ENCODE measurements at regions not wholly inside any gene's neighbourhood (a gene's known extent, or its start where the extent isn't known, plus 50 kb on each side); places are given as distances from the start of the nearest gene placed in this dataset.
"Not testable (repeated sequence)": the region's sequence is repeated elsewhere in the genome, so short reads cannot be mapped to it uniquely, and the experiment has no call there.

DNA sequence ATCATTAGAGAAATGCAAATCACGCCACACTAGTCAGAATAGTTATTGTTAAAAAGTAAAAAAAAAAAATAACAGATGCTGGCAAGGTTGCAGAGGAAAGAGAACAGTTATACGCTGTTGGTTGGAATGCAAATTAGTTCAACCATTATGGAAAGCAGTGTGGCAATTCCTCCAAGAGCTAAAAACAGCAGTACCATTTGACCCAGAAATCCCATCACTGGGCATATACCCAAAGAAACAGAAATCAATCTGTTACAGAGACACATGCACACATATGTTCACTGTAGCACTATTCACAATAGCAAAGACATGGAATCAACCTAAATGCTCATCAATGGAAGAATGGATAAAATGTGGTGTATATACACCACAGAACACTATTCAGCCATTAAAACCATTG lies 388.7 kb upstream of the FMR1 start:
- Histone ChIP-seq H3K9me3 (ENCODE audit: severe bottlenecking) (no peaks in the 10 kb centered on the region), H3K27me3 (ENCODE audit: insufficient read depth, low read depth, severe bottlenecking) (peaks cover 26% of the 10 kb centered on the region), H3K27ac (no peak overlapping the region), H3K36me3 (no peaks in the 10 kb centered on the region), H3K4me3 (ENCODE audit: low read depth, low read length) (no peak overlapping the region)
- no peak for DNase-seq
- TF ChIP-seq, protein P1, sequence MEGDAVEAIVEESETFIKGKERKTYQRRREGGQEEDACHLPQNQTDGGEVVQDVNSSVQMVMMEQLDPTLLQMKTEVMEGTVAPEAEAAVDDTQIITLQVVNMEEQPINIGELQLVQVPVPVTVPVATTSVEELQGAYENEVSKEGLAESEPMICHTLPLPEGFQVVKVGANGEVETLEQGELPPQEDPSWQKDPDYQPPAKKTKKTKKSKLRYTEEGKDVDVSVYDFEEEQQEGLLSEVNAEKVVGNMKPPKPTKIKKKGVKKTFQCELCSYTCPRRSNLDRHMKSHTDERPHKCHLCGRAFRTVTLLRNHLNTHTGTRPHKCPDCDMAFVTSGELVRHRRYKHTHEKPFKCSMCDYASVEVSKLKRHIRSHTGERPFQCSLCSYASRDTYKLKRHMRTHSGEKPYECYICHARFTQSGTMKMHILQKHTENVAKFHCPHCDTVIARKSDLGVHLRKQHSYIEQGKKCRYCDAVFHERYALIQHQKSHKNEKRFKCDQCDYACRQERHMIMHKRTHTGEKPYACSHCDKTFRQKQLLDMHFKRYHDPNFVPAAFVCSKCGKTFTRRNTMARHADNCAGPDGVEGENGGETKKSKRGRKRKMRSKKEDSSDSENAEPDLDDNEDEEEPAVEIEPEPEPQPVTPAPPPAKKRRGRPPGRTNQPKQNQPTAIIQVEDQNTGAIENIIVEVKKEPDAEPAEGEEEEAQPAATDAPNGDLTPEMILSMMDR (IDR thresholded peaks at IDR 0.05; ENCODE audit: low read depth, low read length), result no peak

DNA sequence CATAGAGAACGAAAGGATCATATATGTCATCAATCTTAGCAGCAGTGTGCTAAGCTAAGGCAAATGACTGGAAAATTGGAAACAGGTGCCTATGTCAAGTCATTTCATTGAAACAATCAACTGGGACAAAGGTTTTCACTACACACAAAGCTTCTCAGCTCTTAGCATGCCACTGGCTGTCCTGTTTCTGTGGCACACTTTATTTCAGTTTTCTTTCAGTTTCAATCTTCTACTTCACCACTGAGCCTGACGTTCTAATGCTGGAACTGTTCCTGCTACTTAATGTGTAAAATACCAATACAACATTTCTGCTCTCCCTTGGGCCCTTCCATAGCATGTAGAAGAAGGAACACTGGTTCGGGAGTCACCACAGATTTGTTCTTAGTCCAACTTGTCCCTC lies 378.3 kb upstream of the FMR1 start:
- no peaks in the 10 kb centered on the region for H3K36me3 ChIP-seq
- no peaks in the 10 kb centered on the region for H3K9me3 ChIP-seq (ENCODE audit: severe bottlenecking)
- H3K27me3 ChIP-seq (ENCODE audit: insufficient read depth, low read depth, severe bottlenecking), result peaks cover 30% of the 10 kb centered on the region
- no peak overlapping the region for H3K27ac ChIP-seq
- TF ChIP-seq, protein P1 (IDR thresholded peaks at IDR 0.05; ENCODE audit: low read depth, low read length), result no peak
- H3K4me3 ChIP-seq (ENCODE audit: low read depth, low read length), result no peak overlapping the region
- DNase-seq, result no peak

DNA sequence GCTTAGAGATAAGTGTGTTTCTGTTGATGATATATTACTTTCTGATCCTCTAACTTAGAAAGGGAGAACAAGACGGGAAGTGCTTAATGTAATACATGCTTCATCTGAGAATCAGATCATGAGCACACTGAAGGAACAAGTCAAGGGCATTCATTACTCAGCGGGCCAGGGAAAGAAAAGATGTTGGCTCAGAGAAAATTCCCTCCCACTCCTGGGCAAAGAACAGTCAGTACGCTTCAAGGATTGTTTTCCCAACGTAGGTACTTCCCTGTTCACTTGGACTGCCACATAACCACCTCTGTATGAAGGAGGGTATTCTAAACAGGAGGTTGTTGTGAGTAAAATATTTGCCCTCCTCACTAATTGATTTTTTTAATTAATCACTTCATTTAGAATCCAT lies 374.5 kb upstream of the FMR1 start:
- peaks cover 21% of the 10 kb centered on the region for H3K27me3 ChIP-seq (ENCODE audit: insufficient read depth, low read depth, severe bottlenecking)
- no peaks in the 10 kb centered on the region for H3K36me3 ChIP-seq
- TF ChIP-seq, protein P1 (IDR thresholded peaks at IDR 0.05; ENCODE audit: low read depth, low read length), result no peak
- no peak overlapping the region for H3K4me3 ChIP-seq (ENCODE audit: low read depth, low read length)
- no peak overlapping the region for H3K27ac ChIP-seq
- DNase-seq, result no peak
- no peaks in the 10 kb centered on the region for H3K9me3 ChIP-seq (ENCODE audit: severe bottlenecking)

DNA sequence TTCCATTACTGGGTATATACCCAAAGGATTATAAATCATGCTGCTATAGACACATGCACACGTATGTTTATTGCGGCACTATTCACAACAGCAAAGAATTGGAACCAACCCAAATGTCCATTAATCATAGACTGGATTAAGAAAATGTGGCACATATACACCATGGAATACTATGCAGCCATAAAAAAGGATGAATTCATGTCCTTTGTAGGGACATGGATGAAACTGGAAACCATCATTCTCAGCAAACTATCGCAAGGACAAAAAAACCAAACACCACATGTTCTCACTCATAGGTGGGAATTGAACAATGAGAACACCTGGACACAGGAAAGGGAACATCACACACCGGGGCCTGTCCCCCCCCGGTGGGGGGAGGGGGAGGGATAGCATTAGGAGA lies 363.7 kb upstream of the FMR1 start:
- H3K4me3 ChIP-seq (ENCODE audit: low read depth, low read length); H3K9me3 ChIP-seq (ENCODE audit: severe bottlenecking); H3K27ac ChIP-seq; DNase-seq; H3K36me3 ChIP-seq: not testable (repeated sequence)
- H3K27me3 ChIP-seq (ENCODE audit: insufficient read depth, low read depth, severe bottlenecking), result peaks cover 12% of the 10 kb centered on the region

DNA sequence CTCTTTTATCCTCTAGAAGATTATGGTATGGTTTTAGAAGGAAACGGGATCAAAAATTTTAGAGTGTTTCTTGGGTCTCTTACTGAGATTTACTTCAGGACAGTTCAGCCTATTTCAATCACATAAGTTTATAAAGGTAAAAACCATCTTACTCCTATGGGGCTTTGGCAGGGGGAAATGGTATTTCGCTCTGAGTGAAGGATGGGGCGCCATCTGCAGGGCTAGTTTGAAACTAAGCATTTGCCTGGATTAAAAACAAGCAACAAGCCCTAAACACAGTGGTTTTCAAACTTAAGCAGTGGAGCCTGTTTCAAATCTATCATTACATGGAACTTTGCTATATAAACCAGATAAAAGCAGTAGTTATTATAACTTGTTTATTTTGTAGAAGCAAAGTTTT lies 361.5 kb upstream of the FMR1 start:
- Histone ChIP-seq H3K27me3 (ENCODE audit: insufficient read depth, low read depth, severe bottlenecking) (peaks cover 18% of the 10 kb centered on the region), H3K36me3 (no peaks in the 10 kb centered on the region), H3K9me3 (ENCODE audit: severe bottlenecking) (peaks cover 2% of the 10 kb centered on the region), H3K27ac (no peak overlapping the region), H3K4me3 (ENCODE audit: low read depth, low read length) (no peak overlapping the region)
- TF ChIP-seq, protein P1 (IDR thresholded peaks at IDR 0.05; ENCODE audit: low read depth, low read length), result peak; percentile 48
- peak; percentile 31 for DNase-seq

DNA sequence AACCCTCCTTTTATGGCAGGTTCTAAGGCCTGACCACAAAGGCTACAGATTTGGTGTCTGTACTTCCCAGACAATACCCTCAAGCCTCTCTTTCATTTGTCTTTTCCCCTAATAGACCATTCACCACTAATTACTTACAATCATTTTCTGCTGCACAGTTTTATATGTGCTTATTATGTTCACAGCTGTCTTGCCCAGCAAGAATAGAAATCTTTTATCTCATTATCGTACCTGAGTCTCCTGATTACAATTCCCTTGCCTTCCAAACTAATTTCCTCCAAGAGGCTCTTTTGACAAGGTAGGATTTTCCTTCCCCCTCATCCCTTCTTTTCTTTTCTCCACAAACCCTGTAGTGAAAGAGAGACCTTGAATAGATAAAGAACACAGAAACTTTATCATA lies 352.5 kb upstream of the FMR1 start:
- Histone ChIP-seq H3K4me3 (ENCODE audit: low read depth, low read length) (no peak overlapping the region), H3K9me3 (ENCODE audit: severe bottlenecking) (no peaks in the 10 kb centered on the region), H3K27ac (no peak overlapping the region), H3K27me3 (ENCODE audit: insufficient read depth, low read depth, severe bottlenecking) (peaks cover 30% of the 10 kb centered on the region), H3K36me3 (no peaks in the 10 kb centered on the region)
- TF ChIP-seq, protein P1 (IDR thresholded peaks at IDR 0.05; ENCODE audit: low read depth, low read length), result no peak
- DNase-seq, result no peak
